ENCODE measurements at regions not wholly inside any gene's neighbourhood (a gene's known extent, or its start where the extent isn't known, plus 50 kb on each side); places are given as distances from the start of the nearest gene placed in this dataset.

GRCh38 chr2:78416625-78417300, 608.7 kb upstream of the REG3G start:
- DNase-seq (ENCODE audit: low spot score): no peak
- no peak overlapping the region for H3K4me3 ChIP-seq (ENCODE audit: severe bottlenecking)
- no peaks in the 10 kb centered on the region for H3K9me3 ChIP-seq (ENCODE audit: severe bottlenecking)
- no peaks in the 10 kb centered on the region for H3K4me1 ChIP-seq (ENCODE audit: insufficient read depth, poor library complexity, severe bottlenecking)
- H3K36me3 ChIP-seq (ENCODE audit: low read depth): no peaks in the 10 kb centered on the region
- no peak overlapping the region for H3K27ac ChIP-seq (ENCODE audit: poor library complexity, severe bottlenecking)
- H3K27me3 ChIP-seq (ENCODE audit: insufficient read depth, poor library complexity, severe bottlenecking): no peaks in the 10 kb centered on the region
- no peak for ATAC-seq (ENCODE audit: low read depth)
- no peak for TF ChIP-seq CTCF (IDR thresholded peaks at IDR 0.05; ENCODE audit: poor library complexity, severe bottlenecking)

GRCh38 chr2:78417355-78417754, 608.1 kb upstream of the REG3G start:
- Histone ChIP-seq H3K4me3 (ENCODE audit: severe bottlenecking) (no peak overlapping the region), H3K36me3 (ENCODE audit: low read depth) (no peaks in the 10 kb centered on the region), H3K9me3 (ENCODE audit: severe bottlenecking) (no peaks in the 10 kb centered on the region), H3K27me3 (ENCODE audit: insufficient read depth, poor library complexity, severe bottlenecking) (no peaks in the 10 kb centered on the region), H3K27ac (ENCODE audit: poor library complexity, severe bottlenecking) (no peak overlapping the region), H3K4me1 (ENCODE audit: insufficient read depth, poor library complexity, severe bottlenecking) (no peaks in the 10 kb centered on the region)
- no peak for DNase-seq (ENCODE audit: low spot score)
- ATAC-seq (ENCODE audit: low read depth): no peak
- no peak for TF ChIP-seq CTCF (IDR thresholded peaks at IDR 0.05; ENCODE audit: poor library complexity, severe bottlenecking)

GRCh38 chr2:78418021-78418420, 607.5 kb upstream of the REG3G start:
- TF ChIP-seq CTCF (IDR thresholded peaks at IDR 0.05; ENCODE audit: poor library complexity, severe bottlenecking): no peak

GRCh38 chr2:78420132-78420531, 605.4 kb upstream of the REG3G start:
- ATAC-seq (ENCODE audit: low read depth) (no peak), DNase-seq (ENCODE audit: low spot score) (no peak)
- no peaks in the 10 kb centered on the region for H3K9me3 ChIP-seq (ENCODE audit: severe bottlenecking)
- H3K27me3 ChIP-seq (ENCODE audit: insufficient read depth, poor library complexity, severe bottlenecking): no peaks in the 10 kb centered on the region
- no peak overlapping the region for H3K27ac ChIP-seq (ENCODE audit: poor library complexity, severe bottlenecking)
- H3K4me3 ChIP-seq (ENCODE audit: severe bottlenecking): no peak overlapping the region
- no peaks in the 10 kb centered on the region for H3K36me3 ChIP-seq (ENCODE audit: low read depth)
- no peaks in the 10 kb centered on the region for H3K4me1 ChIP-seq (ENCODE audit: insufficient read depth, poor library complexity, severe bottlenecking)
- no peak for TF ChIP-seq CTCF (IDR thresholded peaks at IDR 0.05; ENCODE audit: poor library complexity, severe bottlenecking)

More at GRCh38 chr2:78418021-78418420, 607.5 kb upstream of the REG3G start:
- Histone ChIP-seq H3K27me3 (ENCODE audit: insufficient read depth, poor library complexity, severe bottlenecking) (no peaks in the 10 kb centered on the region), H3K36me3 (ENCODE audit: low read depth) (no peaks in the 10 kb centered on the region), H3K9me3 (ENCODE audit: severe bottlenecking) (no peaks in the 10 kb centered on the region), H3K4me3 (ENCODE audit: severe bottlenecking) (no peak overlapping the region), H3K4me1 (ENCODE audit: insufficient read depth, poor library complexity, severe bottlenecking) (no peaks in the 10 kb centered on the region), H3K27ac (ENCODE audit: poor library complexity, severe bottlenecking) (no peak overlapping the region)
- DNase-seq (ENCODE audit: low spot score) (no peak), ATAC-seq (ENCODE audit: low read depth) (no peak)

GRCh38 chr2:78423631-78424030, 601.9 kb upstream of the REG3G start:
- no peak for TF ChIP-seq CTCF (IDR thresholded peaks at IDR 0.05; ENCODE audit: poor library complexity, severe bottlenecking)

More at GRCh38 chr2:78423631-78424030, 601.9 kb upstream of the REG3G start:
- Histone ChIP-seq H3K4me1 (ENCODE audit: insufficient read depth, poor library complexity, severe bottlenecking) (no peaks in the 10 kb centered on the region), H3K27ac (ENCODE audit: poor library complexity, severe bottlenecking) (no peak overlapping the region), H3K36me3 (ENCODE audit: low read depth) (no peaks in the 10 kb centered on the region), H3K9me3 (ENCODE audit: severe bottlenecking) (no peaks in the 10 kb centered on the region), H3K27me3 (ENCODE audit: insufficient read depth, poor library complexity, severe bottlenecking) (no peaks in the 10 kb centered on the region), H3K4me3 (ENCODE audit: severe bottlenecking) (no peak overlapping the region)
- no peak for DNase-seq (ENCODE audit: low spot score)
- no peak for ATAC-seq (ENCODE audit: low read depth)
